HEK293T (cell line): ENCODE measurements at regions not wholly inside any gene's neighbourhood (a gene's known extent, or its start where the extent isn't known, plus 50 kb on each side); places are given as distances from the start of the nearest gene placed in this dataset.

ENCODE experiments used
- CTCF ChIA-PET: fragments of 350-600 bp; formaldehyde crosslinking; extraction: SDS; loops from one replicate; lab custom pipeline; 2021; ENCODE audit warnings: antibody characterized with exemption, inconsistent platforms; lab: Yijun Ruan, JAX
- POLR2A ChIA-PET: fragments of 350-600 bp; formaldehyde crosslinking; extraction: SDS; loops from one replicate; lab custom pipeline; 2020; ENCODE audit warnings: antibody characterized with exemption, inconsistent platforms; lab: Yijun Ruan, JAX
- DNase-seq: peaks from one replicate; pipeline ENCODE4 v3.0.0; 2012; ENCODE audit warnings: mixed read lengths; ENCODE audit errors: extremely low spot score
- ARNT ChIP-seq: fragments of 450-650 bp; IDR thresholded peaks from 2 replicates; pipeline ENCODE4 v1.6.1; 2017; ENCODE audit warnings: mild to moderate bottlenecking
- BHLHE40 ChIP-seq: fragments of 450-650 bp; IDR thresholded peaks from 2 replicates; pipeline ENCODE4 v1.6.1; 2016; ENCODE audit warnings: mild to moderate bottlenecking, moderate library complexity, borderline replicate concordance
- CTBP1 ChIP-seq: fragments of 450-650 bp; IDR thresholded peaks from 2 replicates; pipeline ENCODE4 v1.6.1; 2016; ENCODE audit warnings: borderline replicate concordance
- ELF4 ChIP-seq: fragments of 450-650 bp; IDR thresholded peaks from 2 replicates; pipeline ENCODE4 v1.6.1; 2017; ENCODE audit warnings: antibody characterized with exemption
- FOXA1 ChIP-seq: fragments of 450-650 bp; IDR thresholded peaks from 2 replicates; pipeline ENCODE4 v1.6.1; 2016; ENCODE audit warnings: mild to moderate bottlenecking
- FOXK2 ChIP-seq: fragments of 450-650 bp; IDR thresholded peaks from 2 replicates; pipeline ENCODE4 v1.6.1; 2016; ENCODE audit warnings: mild to moderate bottlenecking
- FOXM1 ChIP-seq: fragments of 450-650 bp; IDR thresholded peaks from 2 replicates; pipeline ENCODE4 v1.6.1; 2017; ENCODE audit warnings: mild to moderate bottlenecking, borderline replicate concordance
- HDGF ChIP-seq: fragments of 450-650 bp; IDR thresholded peaks from 2 replicates; pipeline ENCODE4 v1.6.1; 2017; ENCODE audit warnings: antibody characterized with exemption, borderline replicate concordance
- L3MBTL2 ChIP-seq: fragments of 450-650 bp; conservative IDR thresholded peaks from 2 replicates; pipeline ENCODE4 v1.6.1; 2016; ENCODE audit warnings: mild to moderate bottlenecking
- LEF1 ChIP-seq: fragments of 450-650 bp; IDR thresholded peaks from 2 replicates; pipeline ENCODE4 v1.6.1; 2017; ENCODE audit warnings: mild to moderate bottlenecking, borderline replicate concordance
- NFRKB ChIP-seq: fragments of 450-650 bp; IDR thresholded peaks from 2 replicates; pipeline ENCODE4 v1.6.1; 2016; ENCODE audit warnings: mild to moderate bottlenecking, moderate library complexity
- PKNOX1 ChIP-seq: fragments of 450-650 bp; IDR thresholded peaks from 2 replicates; pipeline ENCODE4 v1.6.1; 2016
- SP1 ChIP-seq: fragments of 450-650 bp; IDR thresholded peaks from 2 replicates; pipeline ENCODE4 v1.6.1; 2017
- SUZ12 ChIP-seq: fragments of 450-650 bp; IDR thresholded peaks from 2 replicates; pipeline ENCODE4 v1.6.1; 2016; ENCODE audit warnings: mild to moderate bottlenecking
- TARDBP ChIP-seq: fragments of 450-650 bp; IDR thresholded peaks from 2 replicates; pipeline ENCODE4 v1.6.1; 2016
- ZNF384 ChIP-seq: fragments of 450-650 bp; IDR thresholded peaks from 2 replicates; pipeline ENCODE4 v1.6.1; 2016

- no peak for TF ChIP-seq L3MBTL2
- TF ChIP-seq FOXK2: no peak
- no peak for TF ChIP-seq SP1
- TF ChIP-seq ARNT: no peak
- TF ChIP-seq SUZ12: no peak
- no peak for TF ChIP-seq ZNF384
- TF ChIP-seq FOXM1: no peak
- TF ChIP-seq FOXA1: no peak
- no peak for TF ChIP-seq CTBP1
- no peak for TF ChIP-seq NFRKB
- TF ChIP-seq PKNOX1: no peak
- TF ChIP-seq HDGF: no peak
- no peak for TF ChIP-seq TARDBP
- POLR2A ChIA-PET: no interaction called here
- CTCF ChIA-PET: no interaction called here
- no peak for DNase-seq
Observed at GRCh38 chr17:13268791-13269595, 251.2 kb upstream of the ELAC2 start.

- TF ChIP-seq PKNOX1 (no peak), L3MBTL2 (no peak)
- ChIA-PET CTCF (no interaction called here), POLR2A (no interaction called here)
- no peak for DNase-seq
Observed at GRCh38 chr17:13266606-13267005, 248.8 kb upstream of the ELAC2 start.

- ChIA-PET CTCF (no interaction called here), POLR2A (no interaction called here)
- no peak for TF ChIP-seq CTBP1
- TF ChIP-seq ARNT: no peak
- no peak for TF ChIP-seq BHLHE40
- no peak for TF ChIP-seq HDGF
- TF ChIP-seq LEF1: no peak
- no peak for TF ChIP-seq L3MBTL2
- TF ChIP-seq ZNF384: no peak
- no peak for TF ChIP-seq ELF4
- TF ChIP-seq FOXM1: no peak
- TF ChIP-seq FOXA1: no peak
- DNase-seq: no peak
Observed at GRCh38 chr17:13265311-13265710, 247.5 kb upstream of the ELAC2 start.

- ChIA-PET CTCF (no interaction called here), POLR2A (no interaction called here)
- no peak for DNase-seq
- TF ChIP-seq SP1 (no peak), ZNF384 (no peak), TARDBP (no peak), ARNT (no peak), CTBP1 (no peak), LEF1 (no peak), FOXM1 (no peak), HDGF (no peak), L3MBTL2 (no peak)
Observed at GRCh38 chr17:13263746-13264145, 245.9 kb upstream of the ELAC2 start.

GRCh38 chr17:13256545-13256944 is 238.7 kb upstream of the ELAC2 start:
- CTCF ChIA-PET: no interaction called here
- POLR2A ChIA-PET: no interaction called here
- no peak for DNase-seq
- TF ChIP-seq ZNF384 (no peak), CTBP1 (no peak), FOXK2 (no peak), LEF1 (no peak), ELF4 (no peak), L3MBTL2 (no peak), SP1 (no peak), ARNT (no peak), FOXA1 (no peak), BHLHE40 (no peak), HDGF (no peak), PKNOX1 (no peak), NFRKB (no peak), TARDBP (no peak), FOXM1 (no peak), SUZ12 (no peak)

GRCh38 chr17:13253733-13254410 is 236.0 kb upstream of the ELAC2 start:
- no peak for DNase-seq
- ChIA-PET CTCF (no interaction called here), POLR2A (no interaction called here)
- TF ChIP-seq L3MBTL2 (no peak), SP1 (no peak), FOXK2 (no peak), HDGF (no peak), ARNT (no peak), ZNF384 (no peak), FOXM1 (no peak), BHLHE40 (no peak), NFRKB (no peak), ELF4 (no peak), TARDBP (no peak), SUZ12 (no peak), LEF1 (no peak), CTBP1 (no peak), FOXA1 (no peak), PKNOX1 (no peak)
